DMS153 (cell line): ENCODE measurements at regions not wholly inside any gene's neighbourhood (a gene's known extent, or its start where the extent isn't known, plus 50 kb on each side); places are given as distances from the start of the nearest gene placed in this dataset.
"Not testable (repeated sequence)": the region's sequence is repeated elsewhere in the genome, so short reads cannot be mapped to it uniquely, and the experiment has no call there.

Source experiments
- DNase-seq: peaks from one replicate; lab custom pipeline; 2025; lab: John Stamatoyannopoulos, UW

DNA sequence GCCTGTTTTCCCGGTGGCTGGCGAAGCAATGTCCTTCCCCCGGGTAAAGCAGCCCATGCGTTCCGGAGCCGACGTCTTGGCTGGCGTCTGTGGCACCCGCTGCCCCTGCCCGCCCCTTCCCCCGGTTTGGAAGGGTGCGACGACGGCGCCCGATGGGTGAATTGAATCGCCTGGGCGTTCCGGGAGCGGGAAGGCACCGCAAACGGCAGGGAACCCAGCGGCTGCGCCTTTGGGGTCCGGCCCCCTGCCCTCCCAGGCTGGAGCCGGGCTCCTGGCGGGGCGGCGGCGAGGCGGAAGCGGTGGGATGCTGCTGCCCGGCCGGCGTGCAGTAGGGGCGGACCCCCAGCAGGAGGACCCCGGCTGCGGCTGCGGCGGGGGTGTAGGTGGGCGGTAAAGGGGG, 123.6 kb upstream of the RHOU start:
- DNase-seq = not testable (repeated sequence)

DNA sequence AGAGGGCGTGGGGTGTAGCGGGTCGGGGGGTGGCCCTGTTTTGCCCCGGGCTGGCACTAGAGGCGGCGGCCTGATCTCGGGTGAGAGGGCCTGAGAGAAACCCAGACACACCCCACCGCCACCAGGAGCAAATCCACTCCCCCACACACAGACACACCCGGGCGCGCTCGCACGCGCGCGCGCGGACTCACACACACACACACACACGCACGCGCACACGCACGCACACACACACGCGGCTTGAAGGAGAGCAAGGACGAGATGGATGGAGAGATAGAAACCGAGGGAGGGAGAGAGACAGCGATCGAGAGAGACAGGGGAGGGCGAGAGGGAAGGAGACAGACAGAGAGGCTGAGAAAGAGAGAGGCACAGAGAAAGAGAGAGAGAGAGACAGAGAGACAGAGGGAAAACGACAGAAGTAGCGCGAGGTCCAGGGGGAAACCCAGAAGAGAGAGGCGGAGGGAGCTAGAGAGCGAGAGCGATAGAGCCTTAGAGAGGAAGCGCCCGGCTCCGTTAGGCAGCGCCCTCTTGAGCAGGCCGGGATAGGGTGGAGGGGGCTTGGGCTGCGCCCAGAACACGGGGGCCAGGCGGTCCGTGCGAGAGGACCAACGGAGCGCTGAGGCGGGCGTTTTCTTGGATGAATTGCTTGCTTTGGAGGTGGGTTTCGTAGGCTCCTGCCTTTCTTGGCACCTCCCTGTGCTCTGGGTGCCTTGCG, 113.1 kb upstream of the RHOU start:
- DNase-seq = not testable (repeated sequence)

DNA sequence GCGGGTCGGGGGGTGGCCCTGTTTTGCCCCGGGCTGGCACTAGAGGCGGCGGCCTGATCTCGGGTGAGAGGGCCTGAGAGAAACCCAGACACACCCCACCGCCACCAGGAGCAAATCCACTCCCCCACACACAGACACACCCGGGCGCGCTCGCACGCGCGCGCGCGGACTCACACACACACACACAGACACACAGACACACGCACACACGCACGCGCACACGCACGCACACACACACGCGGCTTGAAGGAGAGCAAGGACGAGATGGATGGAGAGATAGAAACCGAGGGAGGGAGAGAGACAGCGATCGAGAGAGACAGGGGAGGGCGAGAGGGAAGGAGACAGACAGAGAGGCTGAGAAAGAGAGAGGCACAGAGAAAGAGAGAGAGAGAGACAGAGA, 108.8 kb upstream of the RHOU start:
- DNase-seq = not testable (repeated sequence)

GRCh38 chr1:228632858-228633257, 102.4 kb upstream of the RHOU start:
- DNase-seq = not testable (repeated sequence)

- not testable (repeated sequence) for DNase-seq
Measured at GRCh38 chr1:228635304-228635703, 100.0 kb upstream of the RHOU start.

DNA sequence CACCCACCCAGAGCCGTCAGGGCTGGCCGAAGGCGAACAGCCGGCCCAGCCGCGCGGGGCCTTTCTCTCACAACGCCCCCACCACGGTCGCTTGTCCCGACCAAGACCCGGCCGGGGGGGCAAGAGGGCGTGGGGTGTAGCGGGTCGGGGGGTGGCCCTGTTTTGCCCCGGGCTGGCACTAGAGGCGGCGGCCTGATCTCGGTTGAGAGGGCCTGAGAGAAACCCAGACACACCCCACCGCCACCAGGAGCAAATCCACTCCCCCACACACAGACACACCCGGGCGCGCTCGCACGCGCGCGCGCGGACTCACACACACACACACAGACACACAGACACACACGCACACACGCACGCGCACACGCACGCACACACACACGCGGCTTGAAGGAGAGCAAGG, 97.8 kb upstream of the RHOU start:
- DNase-seq = not testable (repeated sequence)

GRCh38 chr1:228646717-228647522, 88.4 kb upstream of the RHOU start:
- peak; percentile 35 for DNase-seq

GRCh38 chr1:228647523-228648444, 87.5 kb upstream of the RHOU start:
- peak; percentile 23 for DNase-seq

- DNase-seq = no peak
Measured at GRCh38 chr1:228648647-228649383, 86.5 kb upstream of the RHOU start.

- DNase-seq = no peak
Measured at GRCh38 chr1:228650141-228650540, 85.1 kb upstream of the RHOU start.

GRCh38 chr1:228650946-228651345, 84.3 kb upstream of the RHOU start:
- DNase-seq = no peak

GRCh38 chr1:228652116-228652515, 83.2 kb upstream of the RHOU start:
- no peak for DNase-seq

GRCh38 chr1:228653057-228653456, 82.2 kb upstream of the RHOU start:
- not testable (repeated sequence) for DNase-seq

DNA sequence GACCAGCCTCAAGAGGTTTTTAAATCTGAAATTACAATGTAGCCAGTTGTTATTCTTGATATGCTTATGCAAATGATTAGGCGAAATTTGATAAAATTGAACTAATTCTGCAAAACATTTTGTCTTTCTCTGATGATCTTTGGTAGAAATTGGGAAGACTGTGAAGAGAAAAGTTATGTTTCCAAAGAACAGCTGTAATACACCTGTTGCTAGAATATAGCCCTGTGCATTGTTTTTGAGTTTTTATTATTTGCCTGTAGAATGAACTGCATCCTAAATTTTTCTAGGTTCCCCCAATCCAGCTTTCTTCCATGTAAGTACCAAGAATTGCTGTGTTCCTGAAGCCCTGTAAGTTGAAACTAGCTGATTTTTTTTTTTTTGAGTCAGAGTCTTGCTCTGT, 81.5 kb upstream of the RHOU start:
- no peak for DNase-seq

- DNase-seq = no peak
Measured at GRCh38 chr1:228655796-228656394, 79.4 kb upstream of the RHOU start.

- not testable (repeated sequence) for DNase-seq
Measured at GRCh38 chr1:228662007-228662689, 73.1 kb upstream of the RHOU start.

- DNase-seq = peak; percentile 64
Measured at GRCh38 chr1:228664399-228664914, 70.8 kb upstream of the RHOU start.

- no peak for DNase-seq
Measured at GRCh38 chr1:228666686-228667623, 68.3 kb upstream of the RHOU start.
